ENCODE measurements at regions not wholly inside any gene's neighbourhood (a gene's known extent, or its start where the extent isn't known, plus 50 kb on each side); places are given as distances from the start of the nearest gene placed in this dataset.

DNA sequence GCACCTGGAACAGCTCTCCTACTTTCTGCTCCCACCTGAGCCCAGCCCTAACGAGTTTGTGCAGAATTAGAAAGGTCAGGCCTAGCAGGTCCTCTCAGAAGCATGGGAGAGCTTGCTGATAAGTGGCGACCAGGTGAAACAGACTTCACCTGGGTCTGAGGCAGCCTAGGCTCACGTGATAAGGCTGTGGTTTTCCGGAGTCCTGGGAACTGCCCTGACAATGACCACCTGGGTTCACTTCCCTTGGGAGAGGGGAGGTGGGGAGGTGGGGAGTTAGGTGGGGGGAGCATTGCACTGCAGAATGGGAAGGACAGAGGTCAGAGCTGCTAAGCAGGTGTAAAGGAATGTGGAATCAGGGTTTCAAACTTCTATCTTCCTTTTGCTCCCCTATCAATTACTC is 152.9 kb upstream of the MAP1B start:
- Histone ChIP-seq H3F3A (ENCODE audit: insufficient read depth, low read length) (no peaks in the 10 kb centered on the region), H3K36me3 (ENCODE audit: insufficient read depth, low read length) (no peaks in the 10 kb centered on the region), H3K9ac (ENCODE audit: low read length) (no peak overlapping the region), H4K20me1 (ENCODE audit: insufficient read depth, low read length) (no peaks in the 10 kb centered on the region), H3K27me3 (ENCODE audit: insufficient read depth, low read length) (0 out of 2 replicates have a peak, but pooled peaks cover 3% of the 10 kb centered on the region), H3K79me2 (ENCODE audit: insufficient read depth, low read length) (no peaks in the 10 kb centered on the region), H2AFZ (ENCODE audit: low read length) (no peak overlapping the region), H3K9me2 (ENCODE audit: low read depth, low read length) (no peaks in the 10 kb centered on the region), H3K27ac (ENCODE audit: low read depth, low read length, poor library complexity, severe bottlenecking) (no peak overlapping the region), H3K9me3 (ENCODE audit: low read length) (no peaks in the 10 kb centered on the region), H3K4me3 (ENCODE audit: low read depth, low read length, poor library complexity, severe bottlenecking) (no peak overlapping the region), H3K4me2 (ENCODE audit: low read length) (no peak overlapping the region), H3K4me1 (ENCODE audit: insufficient read depth, low read length, severe bottlenecking) (no peaks in the 10 kb centered on the region)
- TF ChIP-seq EZH2 (IDR thresholded peaks at IDR 0.05; ENCODE audit: borderline replicate concordance, low read length): no peak
- TF ChIP-seq, protein P1, sequence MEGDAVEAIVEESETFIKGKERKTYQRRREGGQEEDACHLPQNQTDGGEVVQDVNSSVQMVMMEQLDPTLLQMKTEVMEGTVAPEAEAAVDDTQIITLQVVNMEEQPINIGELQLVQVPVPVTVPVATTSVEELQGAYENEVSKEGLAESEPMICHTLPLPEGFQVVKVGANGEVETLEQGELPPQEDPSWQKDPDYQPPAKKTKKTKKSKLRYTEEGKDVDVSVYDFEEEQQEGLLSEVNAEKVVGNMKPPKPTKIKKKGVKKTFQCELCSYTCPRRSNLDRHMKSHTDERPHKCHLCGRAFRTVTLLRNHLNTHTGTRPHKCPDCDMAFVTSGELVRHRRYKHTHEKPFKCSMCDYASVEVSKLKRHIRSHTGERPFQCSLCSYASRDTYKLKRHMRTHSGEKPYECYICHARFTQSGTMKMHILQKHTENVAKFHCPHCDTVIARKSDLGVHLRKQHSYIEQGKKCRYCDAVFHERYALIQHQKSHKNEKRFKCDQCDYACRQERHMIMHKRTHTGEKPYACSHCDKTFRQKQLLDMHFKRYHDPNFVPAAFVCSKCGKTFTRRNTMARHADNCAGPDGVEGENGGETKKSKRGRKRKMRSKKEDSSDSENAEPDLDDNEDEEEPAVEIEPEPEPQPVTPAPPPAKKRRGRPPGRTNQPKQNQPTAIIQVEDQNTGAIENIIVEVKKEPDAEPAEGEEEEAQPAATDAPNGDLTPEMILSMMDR (IDR thresholded peaks at IDR 0.05; ENCODE audit: low read length): no peak

DNA sequence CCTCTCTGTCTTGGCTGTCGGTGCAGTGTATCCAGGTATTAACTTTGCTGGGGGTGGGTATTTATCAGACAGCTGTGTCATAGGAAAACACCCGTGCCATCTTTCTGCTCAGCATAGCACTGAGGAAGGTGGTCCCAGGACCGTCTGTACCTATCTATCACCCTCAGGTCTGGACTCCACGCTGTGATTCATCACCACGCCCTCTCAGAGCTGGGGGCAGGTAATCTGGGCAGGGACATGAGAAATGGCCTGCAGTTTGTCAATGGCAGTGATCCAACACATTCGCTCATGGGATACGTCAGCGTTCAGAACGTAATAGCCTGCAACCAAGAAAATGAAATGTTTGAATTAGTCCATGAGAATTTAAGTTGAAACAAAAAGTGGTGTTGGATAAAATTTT is 151.6 kb upstream of the MAP1B start:
- Histone ChIP-seq H3K4me3 (ENCODE audit: low read depth, low read length, poor library complexity, severe bottlenecking) (no peak overlapping the region), H3K4me2 (ENCODE audit: low read length) (no peak overlapping the region), H3K4me1 (ENCODE audit: insufficient read depth, low read length, severe bottlenecking) (no peaks in the 10 kb centered on the region), H4K20me1 (ENCODE audit: insufficient read depth, low read length) (no peaks in the 10 kb centered on the region), H3K27ac (ENCODE audit: low read depth, low read length, poor library complexity, severe bottlenecking) (no peak overlapping the region), H3K27me3 (ENCODE audit: insufficient read depth, low read length) (0 out of 2 replicates have a peak, but pooled peaks cover 3% of the 10 kb centered on the region), H3K36me3 (ENCODE audit: insufficient read depth, low read length) (no peaks in the 10 kb centered on the region), H2AFZ (ENCODE audit: low read length) (no peak overlapping the region), H3F3A (ENCODE audit: insufficient read depth, low read length) (no peaks in the 10 kb centered on the region), H3K9me2 (ENCODE audit: low read depth, low read length) (no peaks in the 10 kb centered on the region), H3K9ac (ENCODE audit: low read length) (no peak overlapping the region), H3K9me3 (ENCODE audit: low read length) (no peaks in the 10 kb centered on the region), H3K79me2 (ENCODE audit: insufficient read depth, low read length) (no peaks in the 10 kb centered on the region)
- TF ChIP-seq EZH2 (IDR thresholded peaks at IDR 0.05; ENCODE audit: borderline replicate concordance, low read length): no peak
- TF ChIP-seq, protein P1 (IDR thresholded peaks at IDR 0.05; ENCODE audit: low read length): no peak

DNA sequence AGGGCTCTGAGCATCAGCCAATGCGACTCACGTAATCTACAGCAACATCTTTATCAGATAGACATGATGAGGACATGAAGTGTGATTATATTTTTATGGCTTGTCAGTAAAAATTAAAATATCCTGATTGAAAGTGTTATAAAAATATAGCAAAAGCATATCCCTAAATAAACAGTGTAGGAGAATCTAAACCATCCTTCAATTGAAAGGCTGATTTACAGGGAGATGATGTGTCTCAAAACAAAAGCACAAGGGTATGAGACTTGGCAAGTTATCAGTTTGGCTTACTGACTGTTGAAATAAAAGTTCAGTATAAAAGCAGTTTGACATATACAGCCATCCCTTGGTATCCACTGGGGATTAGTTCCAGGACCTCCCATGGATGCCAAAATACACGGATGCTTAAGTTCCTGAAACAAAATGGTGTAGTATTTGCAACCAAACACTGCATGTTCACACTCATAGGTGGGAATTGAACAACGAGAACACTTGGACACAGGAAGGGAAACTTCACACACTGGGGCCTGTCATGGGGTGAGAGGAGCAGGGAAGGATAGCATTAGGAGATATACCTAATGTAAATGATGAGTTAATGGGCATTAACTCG is 149.9 kb upstream of the MAP1B start:
- H3K4me3 ChIP-seq (ENCODE audit: low read depth, low read length, poor library complexity, severe bottlenecking): no peak overlapping the region

More for the DNA sequence above, 149.9 kb upstream of the MAP1B start:
- no peaks in the 10 kb centered on the region for H4K20me1 ChIP-seq (ENCODE audit: insufficient read depth, low read length)
- no peak overlapping the region for H3K4me2 ChIP-seq (ENCODE audit: low read length)
- H3K36me3 ChIP-seq (ENCODE audit: insufficient read depth, low read length): no peaks in the 10 kb centered on the region
- no peak overlapping the region for H2AFZ ChIP-seq (ENCODE audit: low read length)
- H3K27ac ChIP-seq (ENCODE audit: low read depth, low read length, poor library complexity, severe bottlenecking): no peak overlapping the region
- H3K79me2 ChIP-seq (ENCODE audit: insufficient read depth, low read length): no peaks in the 10 kb centered on the region
- H3K27me3 ChIP-seq (ENCODE audit: insufficient read depth, low read length): 0 out of 2 replicates have a peak, but pooled peaks cover 3% of the 10 kb centered on the region
- H3K4me1 ChIP-seq (ENCODE audit: insufficient read depth, low read length, severe bottlenecking): no peaks in the 10 kb centered on the region
- TF ChIP-seq, protein P1 (IDR thresholded peaks at IDR 0.05; ENCODE audit: low read length): no peak
- no peak for TF ChIP-seq EZH2 (IDR thresholded peaks at IDR 0.05; ENCODE audit: borderline replicate concordance, low read length)
- H3K9ac ChIP-seq (ENCODE audit: low read length): no peak overlapping the region
- no peaks in the 10 kb centered on the region for H3K9me3 ChIP-seq (ENCODE audit: low read length)
- no peaks in the 10 kb centered on the region for H3F3A ChIP-seq (ENCODE audit: insufficient read depth, low read length)
- no peaks in the 10 kb centered on the region for H3K9me2 ChIP-seq (ENCODE audit: low read depth, low read length)

Data from OCI-LY1 (cell line).